ENCODE measurements at regions not wholly inside any gene's neighbourhood (a gene's known extent, or its start where the extent isn't known, plus 50 kb on each side); places are given as distances from the start of the nearest gene placed in this dataset.

GRCh38 chr2:6224267-6224666 lies 532.1 kb downstream of the SOX11 start:
- ATAC-seq (no peak), DNase-seq (no peak)
- ChIA-PET CTCF (no interaction called here), POLR2A (no interaction called here)
- no peaks in the 10 kb centered on the region for H3K36me3 Mint-ChIP-seq (ENCODE audit: low read depth)
- H3K4me1 Mint-ChIP-seq (ENCODE audit: low read depth), result no peaks in the 10 kb centered on the region
- no peak overlapping the region for H3K27ac Mint-ChIP-seq
- H3K27me3 Mint-ChIP-seq (ENCODE audit: low read depth), result no peaks in the 10 kb centered on the region
- no peak overlapping the region for H3K4me3 Mint-ChIP-seq
- no peaks in the 10 kb centered on the region for H3K9me3 Mint-ChIP-seq (ENCODE audit: insufficient read depth)

GRCh38 chr2:6228251-6228650 lies 536.1 kb downstream of the SOX11 start:
- DNase-seq, result no peak
- no peak for ATAC-seq
- H3K4me1 Mint-ChIP-seq (ENCODE audit: low read depth), result no peaks in the 10 kb centered on the region
- no peaks in the 10 kb centered on the region for H3K36me3 Mint-ChIP-seq (ENCODE audit: low read depth)
- H3K27ac Mint-ChIP-seq, result no peak overlapping the region
- H3K4me3 Mint-ChIP-seq, result no peak overlapping the region
- H3K9me3 Mint-ChIP-seq (ENCODE audit: insufficient read depth), result no peaks in the 10 kb centered on the region
- no peaks in the 10 kb centered on the region for H3K27me3 Mint-ChIP-seq (ENCODE audit: low read depth)
- CTCF ChIA-PET, result no interaction called here
- POLR2A ChIA-PET, result no interaction called here

GRCh38 chr2:6231166-6231565 lies 539.0 kb downstream of the SOX11 start:
- DNase-seq (no peak), ATAC-seq (no peak)
- Mint-ChIP-seq H3K27ac (no peak overlapping the region), H3K36me3 (ENCODE audit: low read depth) (no peaks in the 10 kb centered on the region), H3K27me3 (ENCODE audit: low read depth) (no peaks in the 10 kb centered on the region), H3K9me3 (ENCODE audit: insufficient read depth) (peaks cover 8% of the 10 kb centered on the region), H3K4me1 (ENCODE audit: low read depth) (no peaks in the 10 kb centered on the region), H3K4me3 (no peak overlapping the region)
- POLR2A ChIA-PET, result no interaction called here
- CTCF ChIA-PET, result no interaction called here

GRCh38 chr2:6233993-6234392 lies 541.8 kb downstream of the SOX11 start:
- ATAC-seq (no peak), DNase-seq (no peak)
- Mint-ChIP-seq H3K4me3 (no peak overlapping the region), H3K9me3 (ENCODE audit: insufficient read depth) (peaks cover 13% of the 10 kb centered on the region), H3K27me3 (ENCODE audit: low read depth) (no peaks in the 10 kb centered on the region), H3K4me1 (ENCODE audit: low read depth) (no peaks in the 10 kb centered on the region), H3K36me3 (ENCODE audit: low read depth) (no peaks in the 10 kb centered on the region), H3K27ac (no peak overlapping the region)
- ChIA-PET CTCF (no interaction called here), POLR2A (no interaction called here)

GRCh38 chr2:6234702-6235101 lies 542.5 kb downstream of the SOX11 start:
- Mint-ChIP-seq H3K4me1 (ENCODE audit: low read depth) (no peaks in the 10 kb centered on the region), H3K9me3 (ENCODE audit: insufficient read depth) (peaks cover 17% of the 10 kb centered on the region), H3K4me3 (no peak overlapping the region), H3K27me3 (ENCODE audit: low read depth) (no peaks in the 10 kb centered on the region), H3K27ac (no peak overlapping the region), H3K36me3 (ENCODE audit: low read depth) (no peaks in the 10 kb centered on the region)
- DNase-seq, result no peak
- CTCF ChIA-PET, result no interaction called here
- POLR2A ChIA-PET, result no interaction called here
- ATAC-seq, result no peak

- Mint-ChIP-seq H3K27me3 (ENCODE audit: low read depth) (no peaks in the 10 kb centered on the region), H3K36me3 (ENCODE audit: low read depth) (no peaks in the 10 kb centered on the region), H3K4me3 (no peak overlapping the region), H3K9me3 (ENCODE audit: insufficient read depth) (peaks cover 22% of the 10 kb centered on the region), H3K27ac (no peak overlapping the region), H3K4me1 (ENCODE audit: low read depth) (no peaks in the 10 kb centered on the region)
- DNase-seq, result no peak
- CTCF ChIA-PET, result no interaction called here
- POLR2A ChIA-PET, result no interaction called here
- no peak for ATAC-seq
These were observed 544.1 kb downstream of the SOX11 start for GRCh38 chr2:6236317-6236716.

GRCh38 chr2:6237039-6237660 lies 545.0 kb downstream of the SOX11 start:
- ChIA-PET CTCF (no interaction called here), POLR2A (no interaction called here)
- no peaks in the 10 kb centered on the region for H3K36me3 Mint-ChIP-seq (ENCODE audit: low read depth)
- H3K9me3 Mint-ChIP-seq (ENCODE audit: insufficient read depth), result peaks cover 22% of the 10 kb centered on the region
- H3K27ac Mint-ChIP-seq, result no peak overlapping the region
- DNase-seq (no peak), ATAC-seq (no peak)
- no peaks in the 10 kb centered on the region for H3K27me3 Mint-ChIP-seq (ENCODE audit: low read depth)
- no peak overlapping the region for H3K4me3 Mint-ChIP-seq
- no peaks in the 10 kb centered on the region for H3K4me1 Mint-ChIP-seq (ENCODE audit: low read depth)

GRCh38 chr2:6249557-6249956 lies 557.4 kb downstream of the SOX11 start:
- H3K36me3 Mint-ChIP-seq (ENCODE audit: low read depth), result no peaks in the 10 kb centered on the region
- H3K4me3 Mint-ChIP-seq, result no peak overlapping the region
- H3K27ac Mint-ChIP-seq, result no peak overlapping the region
- CTCF ChIA-PET, result no interaction called here
- no peaks in the 10 kb centered on the region for H3K4me1 Mint-ChIP-seq (ENCODE audit: low read depth)
- H3K27me3 Mint-ChIP-seq (ENCODE audit: low read depth), result no peaks in the 10 kb centered on the region
- H3K9me3 Mint-ChIP-seq (ENCODE audit: insufficient read depth), result no peaks in the 10 kb centered on the region
- DNase-seq (no peak), ATAC-seq (no peak)
- POLR2A ChIA-PET, result no interaction called here

- no peak for DNase-seq
- Mint-ChIP-seq H3K36me3 (ENCODE audit: low read depth) (no peaks in the 10 kb centered on the region), H3K27ac (no peak overlapping the region), H3K4me1 (ENCODE audit: low read depth) (no peaks in the 10 kb centered on the region), H3K27me3 (ENCODE audit: low read depth) (no peaks in the 10 kb centered on the region), H3K9me3 (ENCODE audit: insufficient read depth) (no peaks in the 10 kb centered on the region), H3K4me3 (no peak overlapping the region)
- ChIA-PET CTCF (no interaction called here), POLR2A (interaction anchor here (0.6 kb wide), 1 partner anchor 732 kb away, joined by 3 read pairs; no protein-coding TSS in a partner anchor)
- no peak for ATAC-seq
These were observed 562.3 kb downstream of the SOX11 start for GRCh38 chr2:6254441-6254840.

- Mint-ChIP-seq H3K9me3 (ENCODE audit: insufficient read depth) (no peaks in the 10 kb centered on the region), H3K4me1 (ENCODE audit: low read depth) (no peaks in the 10 kb centered on the region), H3K36me3 (ENCODE audit: low read depth) (no peaks in the 10 kb centered on the region), H3K4me3 (no peak overlapping the region), H3K27ac (no peak overlapping the region), H3K27me3 (ENCODE audit: low read depth) (no peaks in the 10 kb centered on the region)
- no peak for DNase-seq
- POLR2A ChIA-PET, result no interaction called here
- no peak for ATAC-seq
- CTCF ChIA-PET, result no interaction called here
These were observed 572.0 kb downstream of the SOX11 start for GRCh38 chr2:6264198-6264597.

- POLR2A ChIA-PET, result no interaction called here
- no peak for ATAC-seq
- no peaks in the 10 kb centered on the region for H3K4me1 Mint-ChIP-seq (ENCODE audit: low read depth)
- H3K27me3 Mint-ChIP-seq (ENCODE audit: low read depth), result no peaks in the 10 kb centered on the region
- no peaks in the 10 kb centered on the region for H3K36me3 Mint-ChIP-seq (ENCODE audit: low read depth)
- H3K27ac Mint-ChIP-seq, result no peak overlapping the region
- no peak overlapping the region for H3K4me3 Mint-ChIP-seq
- CTCF ChIA-PET, result no interaction called here
- no peak for DNase-seq
- peaks cover 6% of the 10 kb centered on the region for H3K9me3 Mint-ChIP-seq (ENCODE audit: insufficient read depth)
These were observed 584.2 kb downstream of the CMPK2 start for GRCh38 chr2:6281524-6281923.

GRCh38 chr2:6283259-6283658 lies 582.4 kb downstream of the CMPK2 start:
- ATAC-seq (no peak), DNase-seq (no peak)
- CTCF ChIA-PET, result no interaction called here
- POLR2A ChIA-PET, result no interaction called here
- Mint-ChIP-seq H3K4me1 (ENCODE audit: low read depth) (no peaks in the 10 kb centered on the region), H3K9me3 (ENCODE audit: insufficient read depth) (peaks cover 6% of the 10 kb centered on the region), H3K36me3 (ENCODE audit: low read depth) (no peaks in the 10 kb centered on the region), H3K27ac (no peak overlapping the region), H3K27me3 (ENCODE audit: low read depth) (no peaks in the 10 kb centered on the region), H3K4me3 (no peak overlapping the region)

GRCh38 chr2:6287406-6287805 lies 578.3 kb downstream of the CMPK2 start:
- H3K4me1 Mint-ChIP-seq (ENCODE audit: low read depth), result no peaks in the 10 kb centered on the region
- DNase-seq (no peak), ATAC-seq (no peak)
- peaks cover 6% of the 10 kb centered on the region for H3K9me3 Mint-ChIP-seq (ENCODE audit: insufficient read depth)
- no peak overlapping the region for H3K27ac Mint-ChIP-seq
- H3K4me3 Mint-ChIP-seq, result no peak overlapping the region
- POLR2A ChIA-PET, result no interaction called here
- H3K36me3 Mint-ChIP-seq (ENCODE audit: low read depth), result no peaks in the 10 kb centered on the region
- no peaks in the 10 kb centered on the region for H3K27me3 Mint-ChIP-seq (ENCODE audit: low read depth)
- CTCF ChIA-PET, result no interaction called here

All from activated CD8-positive, alpha-beta T cell treated with anti-CD3 and anti-CD28 coated beads, Interleukin-2, amount 10 ng/mL, durations not matched to agents 7 days and 5 days (primary cell).